Glutamatergic neuron (in vitro differentiated cells): ENCODE measurements at regions not wholly inside any gene's neighbourhood (a gene's known extent, or its start where the extent isn't known, plus 50 kb on each side); places are given as distances from the start of the nearest gene placed in this dataset.

Experiments used
- DNase-seq: peaks from one replicate; pipeline ENCODE4 v3.0.0; 2022
- H3K27ac Mint-ChIP-seq: one replicate; pipeline ENCODE4 v1.8.0; 2020; ENCODE audit warnings: mild to moderate bottlenecking, mixed read lengths, inconsistent platforms; ENCODE audit not compliant: unreplicated experiment
- H3K27me3 Mint-ChIP-seq: one replicate; pipeline ENCODE4 v1.8.0; 2020; ENCODE audit warnings: mild to moderate bottlenecking, moderate library complexity, mixed read lengths, inconsistent platforms; ENCODE audit not compliant: unreplicated experiment
- H3K36me3 Mint-ChIP-seq: one replicate; pipeline ENCODE4 v1.8.0; 2020; ENCODE audit warnings: mild to moderate bottlenecking, mixed read lengths, inconsistent platforms; ENCODE audit not compliant: unreplicated experiment
- H3K4me1 Mint-ChIP-seq: one replicate; pipeline ENCODE4 v1.8.0; 2020; ENCODE audit warnings: mild to moderate bottlenecking, low read depth, mixed read lengths, inconsistent platforms; ENCODE audit not compliant: unreplicated experiment
- H3K4me3 Mint-ChIP-seq: one replicate; pipeline ENCODE4 v1.8.0; 2020; ENCODE audit warnings: mild to moderate bottlenecking, mixed read lengths, inconsistent platforms; ENCODE audit not compliant: unreplicated experiment
- H3K9me3 Mint-ChIP-seq: one replicate; pipeline ENCODE4 v1.8.0; 2020; ENCODE audit warnings: mild to moderate bottlenecking, moderate library complexity, mixed read lengths, inconsistent platforms; ENCODE audit not compliant: unreplicated experiment
- CTCF ChIP-seq: fragments of 200-600 bp; sonication (generic); IDR thresholded peaks from one replicate; pipeline ENCODE4 v1.5.0; 2021; ENCODE audit not compliant: partially characterized antibody, unreplicated experiment

- no peak overlapping the region for H3K27ac Mint-ChIP-seq
- TF ChIP-seq CTCF = no peak
These were observed 206.8 kb upstream of the ZNF217 start for GRCh38 chr20:53800418-53800817.

GRCh38 chr20:53797085-53797484 lies 203.4 kb upstream of the ZNF217 start:
- Mint-ChIP-seq H3K27ac (no peak overlapping the region), H3K27me3 (peaks cover 1% of the 10 kb centered on the region), H3K9me3 (peaks cover 4% of the 10 kb centered on the region), H3K4me3 (no peak overlapping the region), H3K36me3 (peaks cover 5% of the 10 kb centered on the region), H3K4me1 (no peaks in the 10 kb centered on the region)
- no peak for DNase-seq
- TF ChIP-seq CTCF = no peak

More at GRCh38 chr20:53800418-53800817, 206.8 kb upstream of the ZNF217 start:
- H3K27me3 Mint-ChIP-seq = peaks cover 1% of the 10 kb centered on the region
- no peak for DNase-seq
- no peaks in the 10 kb centered on the region for H3K4me1 Mint-ChIP-seq
- peaks cover 5% of the 10 kb centered on the region for H3K36me3 Mint-ChIP-seq
- H3K4me3 Mint-ChIP-seq = no peak overlapping the region
- peaks cover 2% of the 10 kb centered on the region for H3K9me3 Mint-ChIP-seq

GRCh38 chr20:53795170-53795569 lies 201.5 kb upstream of the ZNF217 start:
- Mint-ChIP-seq H3K27me3 (peaks cover 1% of the 10 kb centered on the region), H3K4me1 (no peaks in the 10 kb centered on the region), H3K9me3 (peaks cover 4% of the 10 kb centered on the region), H3K27ac (no peak overlapping the region), H3K4me3 (no peak overlapping the region), H3K36me3 (peaks cover 5% of the 10 kb centered on the region)
- TF ChIP-seq CTCF = no peak
- DNase-seq = no peak

GRCh38 chr20:53794529-53795115 lies 201.0 kb upstream of the ZNF217 start:
- peaks cover 4% of the 10 kb centered on the region for H3K9me3 Mint-ChIP-seq
- H3K4me3 Mint-ChIP-seq = no peak overlapping the region
- no peak for DNase-seq
- peaks cover 2% of the 10 kb centered on the region for H3K36me3 Mint-ChIP-seq
- H3K4me1 Mint-ChIP-seq = no peaks in the 10 kb centered on the region
- peaks cover 1% of the 10 kb centered on the region for H3K27me3 Mint-ChIP-seq
- no peak for TF ChIP-seq CTCF
- no peak overlapping the region for H3K27ac Mint-ChIP-seq

- no peak for TF ChIP-seq CTCF
- Mint-ChIP-seq H3K4me3 (no peak overlapping the region), H3K4me1 (no peaks in the 10 kb centered on the region), H3K36me3 (no peaks in the 10 kb centered on the region), H3K27ac (no peak overlapping the region), H3K9me3 (peaks cover 4% of the 10 kb centered on the region), H3K27me3 (no peaks in the 10 kb centered on the region)
- DNase-seq = no peak
These were observed 200.2 kb upstream of the ZNF217 start for GRCh38 chr20:53793783-53794383.
